Vagina (tissue), 2 donors: ENCODE measurements at regions not wholly inside any gene's neighbourhood (a gene's known extent, or its start where the extent isn't known, plus 50 kb on each side); places are given as distances from the start of the nearest gene placed in this dataset.

Experiments used
- CTCF ChIP-seq, 3 experiments: fragments of 450-650 bp in 2 of 3; fragments of 200-600 bp in 1 of 3; sonication (generic) in 1 of 3; IDR thresholded peaks; one replicate each; pipeline ENCODE4 v1.5.1; 2017 to 2019; ENCODE audit warnings: antibody characterized with exemption in 3 of 3, mild to moderate bottlenecking in 2 of 3, moderate library complexity in 2 of 3
- POLR2AphosphoS5 ChIP-seq, 2 donors: sonication (generic); formaldehyde crosslinking; IDR thresholded peaks; one replicate each; pipeline ENCODE4 v1.9.0; 2017; ENCODE audit warnings: antibody characterized with exemption in 2 of 2, mild to moderate bottlenecking in 2 of 2, low read depth in 1 of 2; ENCODE audit not compliant: insufficient read depth in 1 of 2

GRCh38 chr11:37727371-37727770, 1129.3 kb upstream of the RAG2 start:
- TF ChIP-seq CTCF (IDR thresholded peaks at IDR 0.05) (no peak), POLR2AphosphoS5 (IDR thresholded peaks at IDR 0.05; ENCODE audit: insufficient read depth in 1 of 2, low read depth in 1 of 2) (no peak)
